Neural cell (in vitro differentiated cells): ENCODE measurements at regions not wholly inside any gene's neighbourhood (a gene's known extent, or its start where the extent isn't known, plus 50 kb on each side); places are given as distances from the start of the nearest gene placed in this dataset.

Experiments used
- H2AFZ ChIP-seq: fragments of 200-600, 300-800 bp; sonication (generic), shearing (Covaris generic); 2 replicates; pipeline ENCODE4 v1.6.0; 2014; ENCODE audit warnings: low read depth, mild to moderate bottlenecking, antibody characterized with exemption, low read length, moderate library complexity
- H3F3A ChIP-seq: fragments of 200-600 bp; shearing (Covaris generic); 2 replicates; pipeline ENCODE4 v1.6.1; 2016; ENCODE audit warnings: mild to moderate bottlenecking, moderate library complexity, mixed read lengths, antibody characterized with exemption, low read length; ENCODE audit not compliant: insufficient read depth, poor library complexity, severe bottlenecking
- H3K27ac ChIP-seq: fragments of 200-600, 300-800 bp; sonication (generic), shearing (Covaris generic); 2 replicates; pipeline ENCODE4 v1.5.1; 2014; ENCODE audit warnings: mild to moderate bottlenecking, low read length, moderate library complexity
- H3K27me3 ChIP-seq: fragments of 300-800, 200-600 bp; sonication (generic), shearing (Covaris generic); 2 replicates; pipeline ENCODE4 v1.6.0; 2014; ENCODE audit warnings: mild to moderate bottlenecking, low read depth, low read length, moderate library complexity; ENCODE audit not compliant: insufficient read depth
- H3K36me3 ChIP-seq: fragments of 300-800, 200-600 bp; sonication (generic), shearing (Covaris generic); 2 replicates; pipeline ENCODE4 v1.5.1; 2014; ENCODE audit warnings: mild to moderate bottlenecking, antibody characterized with exemption, low read length, moderate library complexity; ENCODE audit not compliant: insufficient read depth
- H3K4me2 ChIP-seq: fragments of 300-800, 200-600 bp; sonication (generic), shearing (Covaris generic); 2 replicates; pipeline ENCODE4 v1.6.0; 2014; ENCODE audit warnings: mild to moderate bottlenecking, low read length
- H3K4me3 ChIP-seq: fragments of 300-800, 200-600 bp; sonication (generic), shearing (Covaris generic); 2 replicates; pipeline ENCODE4 v1.5.1; 2014; ENCODE audit warnings: mild to moderate bottlenecking, low read length, moderate library complexity
- H3K79me2 ChIP-seq: fragments of 200-600 bp; shearing (Covaris generic); replicated peaks from 2 replicates; pipeline ENCODE4 v1.6.0; 2014; ENCODE audit warnings: mild to moderate bottlenecking, low read length, moderate library complexity; ENCODE audit not compliant: insufficient read depth
- H3K9ac ChIP-seq: fragments of 300-800, 200-600 bp; sonication (generic), shearing (Covaris generic); 2 replicates; pipeline ENCODE4 v1.6.1; 2016; ENCODE audit warnings: mild to moderate bottlenecking, low read length, mixed read lengths
- H3K9me2 ChIP-seq: fragments of 200-600 bp; shearing (Covaris generic); 2 replicates; pipeline ENCODE4 v1.6.1; 2016; ENCODE audit warnings: mild to moderate bottlenecking, low read length, mixed read lengths; ENCODE audit not compliant: insufficient read depth
- H3K9me3 ChIP-seq: fragments of 200-600, 300-800 bp; sonication (generic), shearing (Covaris generic); 2 replicates; pipeline ENCODE4 v1.6.1; 2016; ENCODE audit warnings: mild to moderate bottlenecking, mixed run types, low read length, moderate library complexity, mixed read lengths
- H4K20me1 ChIP-seq: fragments of 200-600 bp; shearing (Covaris generic); 2 replicates; pipeline ENCODE4 v1.6.1; 2016; ENCODE audit warnings: mild to moderate bottlenecking, mixed run types; ENCODE audit not compliant: insufficient read depth
- CTCF ChIP-seq: fragments of 450-650 bp; IDR thresholded peaks from 2 replicates; pipeline ENCODE4 v1.5.1; 2014; ENCODE audit warnings: antibody characterized with exemption, mild to moderate bottlenecking, moderate library complexity; ENCODE audit not compliant: poor library complexity, severe bottlenecking
- EP300 ChIP-seq: fragments of 450-650 bp; conservative IDR thresholded peaks from 2 replicates; pipeline ENCODE4 v1.6.1; 2014; ENCODE audit warnings: antibody characterized with exemption, mild to moderate bottlenecking, moderate library complexity; ENCODE audit not compliant: poor library complexity, severe bottlenecking
- EZH2 ChIP-seq: fragments of 200-600, 300-800 bp; shearing (Covaris generic), sonication (generic); IDR thresholded peaks from 2 replicates; pipeline ENCODE4 v1.6.1; 2014; ENCODE audit warnings: antibody characterized with exemption, low read length, borderline replicate concordance, mild to moderate bottlenecking; ENCODE audit not compliant: insufficient read depth, poor library complexity, severe bottlenecking
- MXI1 ChIP-seq: fragments of 450-650 bp; conservative IDR thresholded peaks from 2 replicates; pipeline ENCODE4 v1.6.1; 2014; ENCODE audit warnings: antibody characterized with exemption, mild to moderate bottlenecking; ENCODE audit not compliant: poor library complexity, severe bottlenecking
- POLR2AphosphoS5 ChIP-seq: IDR thresholded peaks from 2 replicates; pipeline ENCODE4 v1.6.1; 2012
- RAD21 ChIP-seq: fragments of 450-650 bp; conservative IDR thresholded peaks from 2 replicates; pipeline ENCODE4 v1.6.1; 2014; ENCODE audit warnings: antibody characterized with exemption, mild to moderate bottlenecking, moderate library complexity
- SMC3 ChIP-seq: fragments of 450-650 bp; conservative IDR thresholded peaks from 2 replicates; pipeline ENCODE4 v1.6.1; 2014; ENCODE audit warnings: antibody characterized with exemption, mild to moderate bottlenecking, moderate library complexity; ENCODE audit not compliant: poor library complexity
- TAF1 ChIP-seq: IDR thresholded peaks from 2 replicates; pipeline ENCODE4 v1.6.1; 2012; ENCODE audit warnings: low read depth
- TF ChIP-seq, protein P1 (sequence below): IDR thresholded peaks from 2 replicates; pipeline ENCODE4 v1.6.1; 2012; ENCODE audit warnings: borderline replicate concordance

GRCh38 chr11:92166335-92166734 lies 58.3 kb upstream of the FAT3 start:
- H3K4me3 ChIP-seq = no peak overlapping the region
- H3K79me2 ChIP-seq = no peaks in the 10 kb centered on the region
- H2AFZ ChIP-seq = no peak overlapping the region
- H3K27ac ChIP-seq = no peak overlapping the region
- no peaks in the 10 kb centered on the region for H3K27me3 ChIP-seq
- H3K36me3 ChIP-seq = no peaks in the 10 kb centered on the region
- no peaks in the 10 kb centered on the region for H3F3A ChIP-seq
- no peak overlapping the region for H3K4me2 ChIP-seq
- H3K9ac ChIP-seq = no peak overlapping the region
- H3K9me2 ChIP-seq = no peaks in the 10 kb centered on the region
- no peaks in the 10 kb centered on the region for H3K9me3 ChIP-seq
- TF ChIP-seq SMC3 = no peak
- no peak for TF ChIP-seq MXI1
- no peak for TF ChIP-seq TAF1
- H4K20me1 ChIP-seq = no peaks in the 10 kb centered on the region

- Histone ChIP-seq H2AFZ (no peak overlapping the region), H3K27ac (no peak overlapping the region), H3K9me2 (no peaks in the 10 kb centered on the region), H3K9ac (no peak overlapping the region), H3K4me3 (no peak overlapping the region), H3K36me3 (no peaks in the 10 kb centered on the region), H3K27me3 (no peaks in the 10 kb centered on the region), H3K4me2 (no peak overlapping the region), H3F3A (no peaks in the 10 kb centered on the region), H3K9me3 (no peaks in the 10 kb centered on the region), H4K20me1 (no peaks in the 10 kb centered on the region), H3K79me2 (no peaks in the 10 kb centered on the region)
- TF ChIP-seq SMC3 (no peak), CTCF (no peak), TAF1 (no peak), POLR2AphosphoS5 (peak; percentile 74), EP300 (peak; percentile 97), RAD21 (peak; percentile 6), MXI1 (no peak), EZH2 (no peak)
- TF ChIP-seq, protein P1, sequence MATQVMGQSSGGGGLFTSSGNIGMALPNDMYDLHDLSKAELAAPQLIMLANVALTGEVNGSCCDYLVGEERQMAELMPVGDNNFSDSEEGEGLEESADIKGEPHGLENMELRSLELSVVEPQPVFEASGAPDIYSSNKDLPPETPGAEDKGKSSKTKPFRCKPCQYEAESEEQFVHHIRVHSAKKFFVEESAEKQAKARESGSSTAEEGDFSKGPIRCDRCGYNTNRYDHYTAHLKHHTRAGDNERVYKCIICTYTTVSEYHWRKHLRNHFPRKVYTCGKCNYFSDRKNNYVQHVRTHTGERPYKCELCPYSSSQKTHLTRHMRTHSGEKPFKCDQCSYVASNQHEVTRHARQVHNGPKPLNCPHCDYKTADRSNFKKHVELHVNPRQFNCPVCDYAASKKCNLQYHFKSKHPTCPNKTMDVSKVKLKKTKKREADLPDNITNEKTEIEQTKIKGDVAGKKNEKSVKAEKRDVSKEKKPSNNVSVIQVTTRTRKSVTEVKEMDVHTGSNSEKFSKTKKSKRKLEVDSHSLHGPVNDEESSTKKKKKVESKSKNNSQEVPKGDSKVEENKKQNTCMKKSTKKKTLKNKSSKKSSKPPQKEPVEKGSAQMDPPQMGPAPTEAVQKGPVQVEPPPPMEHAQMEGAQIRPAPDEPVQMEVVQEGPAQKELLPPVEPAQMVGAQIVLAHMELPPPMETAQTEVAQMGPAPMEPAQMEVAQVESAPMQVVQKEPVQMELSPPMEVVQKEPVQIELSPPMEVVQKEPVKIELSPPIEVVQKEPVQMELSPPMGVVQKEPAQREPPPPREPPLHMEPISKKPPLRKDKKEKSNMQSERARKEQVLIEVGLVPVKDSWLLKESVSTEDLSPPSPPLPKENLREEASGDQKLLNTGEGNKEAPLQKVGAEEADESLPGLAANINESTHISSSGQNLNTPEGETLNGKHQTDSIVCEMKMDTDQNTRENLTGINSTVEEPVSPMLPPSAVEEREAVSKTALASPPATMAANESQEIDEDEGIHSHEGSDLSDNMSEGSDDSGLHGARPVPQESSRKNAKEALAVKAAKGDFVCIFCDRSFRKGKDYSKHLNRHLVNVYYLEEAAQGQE = peak; percentile 54
Measured at GRCh38 chr11:92163879-92164278, 60.7 kb upstream of the FAT3 start.

GRCh38 chr11:92162776-92163175 lies 61.8 kb upstream of the FAT3 start:
- Histone ChIP-seq H4K20me1 (no peaks in the 10 kb centered on the region), H3K27ac (no peak overlapping the region), H3K9me3 (no peaks in the 10 kb centered on the region), H3K9ac (no peak overlapping the region), H3K9me2 (no peaks in the 10 kb centered on the region), H3K4me3 (no peak overlapping the region), H2AFZ (no peak overlapping the region), H3K36me3 (no peaks in the 10 kb centered on the region), H3F3A (no peaks in the 10 kb centered on the region), H3K79me2 (no peaks in the 10 kb centered on the region), H3K27me3 (no peaks in the 10 kb centered on the region), H3K4me2 (no peak overlapping the region)
- TF ChIP-seq, protein P1 = no peak
- no peak for TF ChIP-seq RAD21
- TF ChIP-seq POLR2AphosphoS5 = no peak
- no peak for TF ChIP-seq EZH2
- TF ChIP-seq CTCF = no peak
- no peak for TF ChIP-seq SMC3
- no peak for TF ChIP-seq MXI1
- no peak for TF ChIP-seq EP300
- no peak for TF ChIP-seq TAF1
